A549 (cell line): ENCODE measurements at regions not wholly inside any gene's neighbourhood (a gene's known extent, or its start where the extent isn't known, plus 50 kb on each side); places are given as distances from the start of the nearest gene placed in this dataset.

Experiments
- ZSCAN20 ChIP-seq: fragments of 250-450 bp; sonication (Bioruptor Pico); IDR thresholded peaks from 2 replicates; pipeline ENCODE4 v1.8.0; 2022; ENCODE audit warnings: mild to moderate bottlenecking, moderate library complexity
- TF ChIP-seq, protein P1 (sequence below): fragments of >200 bp; sonication (Bioruptor Twin); formaldehyde crosslinking; IDR thresholded peaks from 3 replicates; pipeline ENCODE4 v1.5.1; 2016

DNA sequence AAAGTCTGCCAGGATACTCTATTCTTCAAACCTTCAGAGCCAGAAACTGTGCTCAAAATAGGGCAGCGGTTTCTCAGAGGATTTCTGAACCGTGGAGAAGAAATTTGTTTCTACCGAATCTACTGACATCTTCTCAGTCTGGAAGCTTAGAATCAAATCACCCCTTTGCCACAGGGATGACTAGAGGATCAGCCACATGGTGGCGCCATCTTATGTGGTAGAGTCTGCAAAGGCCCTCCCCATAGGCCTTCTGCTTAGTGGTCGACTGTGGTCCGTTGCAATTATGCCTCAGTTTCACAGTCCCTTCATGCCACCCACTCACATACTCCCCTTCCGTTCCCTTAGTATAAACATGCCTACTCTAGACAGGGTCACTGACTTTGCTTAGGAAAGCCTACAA lies 680.7 kb upstream of the SPANXN1 start:
- no peak for TF ChIP-seq ZSCAN20 (CRISPR knock-in tag)
- TF ChIP-seq, protein P1, sequence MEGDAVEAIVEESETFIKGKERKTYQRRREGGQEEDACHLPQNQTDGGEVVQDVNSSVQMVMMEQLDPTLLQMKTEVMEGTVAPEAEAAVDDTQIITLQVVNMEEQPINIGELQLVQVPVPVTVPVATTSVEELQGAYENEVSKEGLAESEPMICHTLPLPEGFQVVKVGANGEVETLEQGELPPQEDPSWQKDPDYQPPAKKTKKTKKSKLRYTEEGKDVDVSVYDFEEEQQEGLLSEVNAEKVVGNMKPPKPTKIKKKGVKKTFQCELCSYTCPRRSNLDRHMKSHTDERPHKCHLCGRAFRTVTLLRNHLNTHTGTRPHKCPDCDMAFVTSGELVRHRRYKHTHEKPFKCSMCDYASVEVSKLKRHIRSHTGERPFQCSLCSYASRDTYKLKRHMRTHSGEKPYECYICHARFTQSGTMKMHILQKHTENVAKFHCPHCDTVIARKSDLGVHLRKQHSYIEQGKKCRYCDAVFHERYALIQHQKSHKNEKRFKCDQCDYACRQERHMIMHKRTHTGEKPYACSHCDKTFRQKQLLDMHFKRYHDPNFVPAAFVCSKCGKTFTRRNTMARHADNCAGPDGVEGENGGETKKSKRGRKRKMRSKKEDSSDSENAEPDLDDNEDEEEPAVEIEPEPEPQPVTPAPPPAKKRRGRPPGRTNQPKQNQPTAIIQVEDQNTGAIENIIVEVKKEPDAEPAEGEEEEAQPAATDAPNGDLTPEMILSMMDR: no peak
